DOHH2 (cell line): ENCODE measurements at regions not wholly inside any gene's neighbourhood (a gene's known extent, or its start where the extent isn't known, plus 50 kb on each side); places are given as distances from the start of the nearest gene placed in this dataset.

ENCODE experiments used
- CTCF ChIP-seq: fragments of 200-600 bp; sonication (generic); IDR thresholded peaks from one replicate; pipeline ENCODE4 v1.5.1; 2014; ENCODE audit warnings: antibody characterized with exemption, mild to moderate bottlenecking, low read depth, low read length; ENCODE audit not compliant: poor library complexity, severe bottlenecking
- EZH2phosphoT487 ChIP-seq: fragments of 200-600 bp; sonication (generic); IDR thresholded peaks from 2 replicates; pipeline ENCODE4 v1.6.1; 2017; ENCODE audit warnings: borderline replicate concordance, mild to moderate bottlenecking, antibody characterized with exemption, low read length, moderate library complexity, mixed read lengths

GRCh38 chr18:44556296-44556695 lies 124.4 kb upstream of the SETBP1 start:
- TF ChIP-seq CTCF = no peak
- no peak for TF ChIP-seq EZH2phosphoT487
